GM21447 (cell line): ENCODE measurements at regions not wholly inside any gene's neighbourhood (a gene's known extent, or its start where the extent isn't known, plus 50 kb on each side); places are given as distances from the start of the nearest gene placed in this dataset.
A peak's percentile ranks its signal among the peaks of the same experiment; 100 is the strongest.
"Not testable (repeated sequence)": the region's sequence is repeated elsewhere in the genome, so short reads cannot be mapped to it uniquely, and the experiment has no call there.

ENCODE experiments used
- ATAC-seq: cut with Tn5 transposase; IDR thresholded peaks from one replicate; pipeline ENCODE4 v1.9.1; 2021; ENCODE audit not compliant: unreplicated experiment

GRCh38 chr5:34188001-34188822, 145.2 kb upstream of the C1QTNF3 start:
- not testable (repeated sequence) for ATAC-seq

GRCh38 chr5:34189246-34189645, 146.2 kb upstream of the C1QTNF3 start:
- not testable (repeated sequence) for ATAC-seq

- ATAC-seq: not testable (repeated sequence)
Observed at GRCh38 chr5:34189752-34190411, 146.9 kb upstream of the C1QTNF3 start.

- ATAC-seq: not testable (repeated sequence)
Observed at GRCh38 chr5:34190466-34190865, 147.5 kb upstream of the C1QTNF3 start.

GRCh38 chr5:34191279-34191744, 148.3 kb upstream of the C1QTNF3 start:
- ATAC-seq: not testable (repeated sequence)

GRCh38 chr5:34192064-34192922, 149.3 kb upstream of the C1QTNF3 start:
- ATAC-seq: not testable (repeated sequence)

- ATAC-seq: not testable (repeated sequence)
Observed at GRCh38 chr5:34192923-34193262, 149.9 kb upstream of the C1QTNF3 start.

- ATAC-seq: not testable (repeated sequence)
Observed at GRCh38 chr5:34193297-34193696, 150.3 kb upstream of the C1QTNF3 start.

GRCh38 chr5:34193804-34194203, 150.8 kb upstream of the C1QTNF3 start:
- not testable (repeated sequence) for ATAC-seq

- not testable (repeated sequence) for ATAC-seq
Observed at GRCh38 chr5:34196091-34196490, 153.1 kb upstream of the C1QTNF3 start.

GRCh38 chr5:34205347-34205746, 162.3 kb upstream of the C1QTNF3 start:
- ATAC-seq: not testable (repeated sequence)

GRCh38 chr5:34217386-34217785, 174.4 kb upstream of the C1QTNF3 start:
- not testable (repeated sequence) for ATAC-seq

GRCh38 chr5:34221329-34222073, 178.5 kb upstream of the C1QTNF3 start:
- ATAC-seq: not testable (repeated sequence)

- ATAC-seq: not testable (repeated sequence)
Observed at GRCh38 chr5:34223158-34223557, 180.1 kb upstream of the C1QTNF3 start.

GRCh38 chr5:34230402-34230801, 187.4 kb upstream of the C1QTNF3 start:
- ATAC-seq: not testable (repeated sequence)

- not testable (repeated sequence) for ATAC-seq
Observed at GRCh38 chr5:34243802-34244201, 200.8 kb upstream of the C1QTNF3 start.

- peak; percentile 70 for ATAC-seq
Observed at GRCh38 chr5:34244281-34245031, 201.4 kb upstream of the C1QTNF3 start.

- peak; percentile 79 for ATAC-seq
Observed at GRCh38 chr5:34245032-34245394, 202.0 kb upstream of the C1QTNF3 start.

- not testable (repeated sequence) for ATAC-seq
Observed at GRCh38 chr5:34245813-34246212, 202.8 kb upstream of the C1QTNF3 start.

GRCh38 chr5:34258598-34258997, 215.6 kb upstream of the C1QTNF3 start:
- not testable (repeated sequence) for ATAC-seq
